ENCODE measurements at regions not wholly inside any gene's neighbourhood (a gene's known extent, or its start where the extent isn't known, plus 50 kb on each side); places are given as distances from the start of the nearest gene placed in this dataset.
"Not testable (repeated sequence)": the region's sequence is repeated elsewhere in the genome, so short reads cannot be mapped to it uniquely, and the experiment has no call there.

- no CpG with 5 or more reads among the region's 2 CpGs for WGBS, 2 donors
- DNase-seq; intact Hi-C loops (cut with DNase I); H3K4me3 ChIP-seq; H3K36me3 ChIP-seq (replicated peaks in 1 of 2; ENCODE audit: insufficient read depth in 1 of 2, low read depth in 2 of 2); H3K9me3 ChIP-seq; H3K27me3 ChIP-seq; H3K4me1 ChIP-seq; ATAC-seq; H3K27ac ChIP-seq: not testable (repeated sequence)
Measured at GRCh38 chr5:176018598-176018997, 50.5 kb upstream of the THOC3 start.

- intact Hi-C loops (cut with DNase I); ATAC-seq; H3K27me3 ChIP-seq; DNase-seq; H3K4me1 ChIP-seq; H3K9me3 ChIP-seq; H3K4me3 ChIP-seq; H3K36me3 ChIP-seq (replicated peaks in 1 of 2; ENCODE audit: insufficient read depth in 1 of 2, low read depth in 2 of 2); H3K27ac ChIP-seq: not testable (repeated sequence)
- 57% methylated on average over 1 of the region's 4 CpGs; no CpG with 5 or more reads in 1 of the 2 donors for WGBS, 2 donors
Measured at GRCh38 chr5:176020852-176021251, 52.7 kb upstream of the THOC3 start.

- ATAC-seq; H3K4me3 ChIP-seq; H3K36me3 ChIP-seq (replicated peaks in 1 of 2; ENCODE audit: insufficient read depth in 1 of 2, low read depth in 2 of 2); H3K9me3 ChIP-seq; H3K4me1 ChIP-seq; H3K27ac ChIP-seq; intact Hi-C loops (cut with DNase I); H3K27me3 ChIP-seq; DNase-seq: not testable (repeated sequence)
- WGBS, 2 donors, result 81% methylated on average over 4 of the region's 5 CpGs; no CpG with 5 or more reads in 1 of the 2 donors
Measured at GRCh38 chr5:176023535-176023934, 55.4 kb upstream of the THOC3 start.

GRCh38 chr5:176029445-176029844 is 61.3 kb upstream of the THOC3 start:
- ATAC-seq; H3K36me3 ChIP-seq (replicated peaks in 1 of 2; ENCODE audit: insufficient read depth in 1 of 2, low read depth in 2 of 2); intact Hi-C loops (cut with DNase I); DNase-seq; H3K27me3 ChIP-seq; H3K4me1 ChIP-seq; H3K9me3 ChIP-seq; H3K4me3 ChIP-seq; H3K27ac ChIP-seq: not testable (repeated sequence)
- 84% methylated on average over 5 of the region's 7 CpGs; no CpG with 5 or more reads in 1 of the 2 donors for WGBS, 2 donors

- H3K27me3 ChIP-seq; H3K9me3 ChIP-seq; ATAC-seq; H3K36me3 ChIP-seq (replicated peaks in 1 of 2; ENCODE audit: insufficient read depth in 1 of 2, low read depth in 2 of 2); H3K4me1 ChIP-seq; intact Hi-C loops (cut with DNase I); DNase-seq; H3K4me3 ChIP-seq; H3K27ac ChIP-seq: not testable (repeated sequence)
- 50% methylated on average over 1 of the region's 6 CpGs; no CpG with 5 or more reads in 1 of the 2 donors for WGBS, 2 donors
Measured at GRCh38 chr5:176030361-176031117, 62.4 kb upstream of the THOC3 start.

GRCh38 chr5:176031118-176031510 is 63.0 kb upstream of the THOC3 start:
- ATAC-seq; H3K4me3 ChIP-seq; intact Hi-C loops (cut with DNase I); H3K4me1 ChIP-seq; H3K36me3 ChIP-seq (replicated peaks in 1 of 2; ENCODE audit: insufficient read depth in 1 of 2, low read depth in 2 of 2); H3K27ac ChIP-seq; H3K27me3 ChIP-seq; DNase-seq; H3K9me3 ChIP-seq: not testable (repeated sequence)
- 23% methylated on average over 2 of the region's 3 CpGs; no CpG with 5 or more reads in 1 of the 2 donors for WGBS, 2 donors

- H3K36me3 ChIP-seq (replicated peaks in 1 of 2; ENCODE audit: insufficient read depth in 1 of 2, low read depth in 2 of 2); DNase-seq; H3K4me3 ChIP-seq; H3K27me3 ChIP-seq; H3K4me1 ChIP-seq; ATAC-seq; H3K9me3 ChIP-seq; H3K27ac ChIP-seq; intact Hi-C loops (cut with DNase I): not testable (repeated sequence)
- WGBS, 2 donors, result 58% methylated on average over 2 of the region's 3 CpGs; no CpG with 5 or more reads in 1 of the 2 donors
Measured at GRCh38 chr5:176033186-176033585, 65.1 kb upstream of the THOC3 start.

- H3K9me3 ChIP-seq; H3K27me3 ChIP-seq; H3K4me1 ChIP-seq; DNase-seq; ATAC-seq; H3K27ac ChIP-seq; H3K4me3 ChIP-seq; H3K36me3 ChIP-seq (replicated peaks in 1 of 2; ENCODE audit: insufficient read depth in 1 of 2, low read depth in 2 of 2); intact Hi-C loops (cut with DNase I): not testable (repeated sequence)
- WGBS, 2 donors, result 97 to 100% methylated on average over 1 to 5 of the region's 15 CpGs
Measured at GRCh38 chr5:176034407-176035200, 66.5 kb upstream of the THOC3 start.

GRCh38 chr5:176035201-176035530 is 67.1 kb upstream of the THOC3 start:
- H3K4me1 ChIP-seq; H3K4me3 ChIP-seq; H3K36me3 ChIP-seq (replicated peaks in 1 of 2; ENCODE audit: insufficient read depth in 1 of 2, low read depth in 2 of 2); ATAC-seq; H3K9me3 ChIP-seq; H3K27ac ChIP-seq; DNase-seq; intact Hi-C loops (cut with DNase I); H3K27me3 ChIP-seq: not testable (repeated sequence)
- WGBS, 2 donors, result 95 to 100% methylated on average over 4 to 8 of the region's 12 CpGs

- intact Hi-C loops (cut with DNase I); H3K27ac ChIP-seq; H3K4me1 ChIP-seq; H3K4me3 ChIP-seq; H3K9me3 ChIP-seq; DNase-seq; H3K36me3 ChIP-seq (replicated peaks in 1 of 2; ENCODE audit: insufficient read depth in 1 of 2, low read depth in 2 of 2); H3K27me3 ChIP-seq; ATAC-seq: not testable (repeated sequence)
- 71% methylated on average over 12 of the region's 16 CpGs; no CpG with 5 or more reads in 1 of the 2 donors for WGBS, 2 donors
Measured at GRCh38 chr5:176035816-176036308, 67.7 kb upstream of the THOC3 start.

GRCh38 chr5:176036391-176036790 is 68.3 kb upstream of the THOC3 start:
- H3K27me3 ChIP-seq; H3K4me1 ChIP-seq; H3K9me3 ChIP-seq; H3K36me3 ChIP-seq (replicated peaks in 1 of 2; ENCODE audit: insufficient read depth in 1 of 2, low read depth in 2 of 2); H3K27ac ChIP-seq; H3K4me3 ChIP-seq; ATAC-seq; intact Hi-C loops (cut with DNase I); DNase-seq: not testable (repeated sequence)
- 36 to 71% methylated on average over 3 to 8 of the region's 16 CpGs for WGBS, 2 donors

Measured in body of pancreas (tissue), 4 donors.